ENCODE measurements at regions not wholly inside any gene's neighbourhood (a gene's known extent, or its start where the extent isn't known, plus 50 kb on each side); places are given as distances from the start of the nearest gene placed in this dataset.

DNA sequence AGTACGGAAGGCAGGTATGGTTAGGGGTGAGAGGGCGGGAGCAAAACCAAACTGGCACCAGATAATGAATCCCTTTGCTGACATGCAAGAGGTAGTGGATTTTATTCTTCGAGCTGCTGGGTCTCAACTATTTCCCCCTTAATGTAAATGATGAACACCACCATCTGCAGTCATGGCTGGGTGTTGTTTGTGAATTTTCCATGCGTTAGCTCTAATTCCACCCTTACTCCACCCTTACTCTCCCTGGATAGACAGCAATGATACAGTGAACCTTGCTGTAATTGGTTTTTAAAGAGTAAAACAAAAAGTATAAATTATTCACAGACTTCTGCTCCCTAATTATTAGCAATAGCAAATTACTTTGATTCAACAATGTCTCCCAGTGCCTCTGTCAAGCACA, 74.5 kb upstream of the PDE1C start:
- Histone ChIP-seq H3K9ac (ENCODE audit: low read depth in 1 of 2, low read length in 2 of 2) (no peak overlapping the region), H3K4me3 (ENCODE audit: low read depth in 1 of 3, low read length in 3 of 3) (no peak overlapping the region), H3K9me3 (ENCODE audit: control insufficient read depth in 4 of 4, low read length in 3 of 4) (peaks cover 0 to 5% (median 0%) of the 10 kb centered on the region in 4 donors), H3K27ac (ENCODE audit: low read depth in 1 of 2, low read length in 2 of 2) (no peak overlapping the region), H3K36me3 (ENCODE audit: control insufficient read depth in 4 of 4, insufficient read depth in 3 of 4, low read depth in 1 of 4, low read length in 3 of 4) (no peaks in the 10 kb centered on the region), H3K27me3 (ENCODE audit: control insufficient read depth in 4 of 4, insufficient read depth in 4 of 4, low read length in 3 of 4) (no peaks in the 10 kb centered on the region), H3K4me1 (ENCODE audit: control insufficient read depth in 4 of 4, insufficient read depth in 4 of 4, low read length in 3 of 4) (no peaks in the 10 kb centered on the region)
- TF ChIP-seq HNF4A (conservative IDR thresholded peaks at IDR 0.05): no peak
- no peak for TF ChIP-seq SP1 (IDR thresholded peaks at IDR 0.05)
- TF ChIP-seq EGR1 (IDR thresholded peaks at IDR 0.05; ENCODE audit: low read depth in 2 of 2): no peak
- no peak for TF ChIP-seq FOXA1 (IDR thresholded peaks at IDR 0.05)
- TF ChIP-seq HNF4G (IDR thresholded peaks at IDR 0.05): no peak
- TF ChIP-seq, protein P1, sequence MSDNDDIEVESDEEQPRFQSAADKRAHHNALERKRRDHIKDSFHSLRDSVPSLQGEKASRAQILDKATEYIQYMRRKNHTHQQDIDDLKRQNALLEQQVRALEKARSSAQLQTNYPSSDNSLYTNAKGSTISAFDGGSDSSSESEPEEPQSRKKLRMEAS (IDR thresholded peaks at IDR 0.05): no peak
- TF ChIP-seq NR2F2 (IDR thresholded peaks at IDR 0.05): no peak
- TF ChIP-seq GABPA (IDR thresholded peaks at IDR 0.05 in 1 of 2, conservative IDR thresholded peaks at IDR 0.05 in 1 of 2): no peak
- TF ChIP-seq TAF1 (conservative IDR thresholded peaks at IDR 0.05): no peak
- TF ChIP-seq, protein P2, sequence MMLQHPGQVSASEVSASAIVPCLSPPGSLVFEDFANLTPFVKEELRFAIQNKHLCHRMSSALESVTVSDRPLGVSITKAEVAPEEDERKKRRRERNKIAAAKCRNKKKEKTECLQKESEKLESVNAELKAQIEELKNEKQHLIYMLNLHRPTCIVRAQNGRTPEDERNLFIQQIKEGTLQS (IDR thresholded peaks at IDR 0.05): no peak
- TF ChIP-seq, protein P3, sequence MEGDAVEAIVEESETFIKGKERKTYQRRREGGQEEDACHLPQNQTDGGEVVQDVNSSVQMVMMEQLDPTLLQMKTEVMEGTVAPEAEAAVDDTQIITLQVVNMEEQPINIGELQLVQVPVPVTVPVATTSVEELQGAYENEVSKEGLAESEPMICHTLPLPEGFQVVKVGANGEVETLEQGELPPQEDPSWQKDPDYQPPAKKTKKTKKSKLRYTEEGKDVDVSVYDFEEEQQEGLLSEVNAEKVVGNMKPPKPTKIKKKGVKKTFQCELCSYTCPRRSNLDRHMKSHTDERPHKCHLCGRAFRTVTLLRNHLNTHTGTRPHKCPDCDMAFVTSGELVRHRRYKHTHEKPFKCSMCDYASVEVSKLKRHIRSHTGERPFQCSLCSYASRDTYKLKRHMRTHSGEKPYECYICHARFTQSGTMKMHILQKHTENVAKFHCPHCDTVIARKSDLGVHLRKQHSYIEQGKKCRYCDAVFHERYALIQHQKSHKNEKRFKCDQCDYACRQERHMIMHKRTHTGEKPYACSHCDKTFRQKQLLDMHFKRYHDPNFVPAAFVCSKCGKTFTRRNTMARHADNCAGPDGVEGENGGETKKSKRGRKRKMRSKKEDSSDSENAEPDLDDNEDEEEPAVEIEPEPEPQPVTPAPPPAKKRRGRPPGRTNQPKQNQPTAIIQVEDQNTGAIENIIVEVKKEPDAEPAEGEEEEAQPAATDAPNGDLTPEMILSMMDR (IDR thresholded peaks at IDR 0.05; ENCODE audit: low read depth, low read length, missing input control): no peak
- TF ChIP-seq RXRA (IDR thresholded peaks at IDR 0.05): no peak
- TF ChIP-seq, protein P4, sequence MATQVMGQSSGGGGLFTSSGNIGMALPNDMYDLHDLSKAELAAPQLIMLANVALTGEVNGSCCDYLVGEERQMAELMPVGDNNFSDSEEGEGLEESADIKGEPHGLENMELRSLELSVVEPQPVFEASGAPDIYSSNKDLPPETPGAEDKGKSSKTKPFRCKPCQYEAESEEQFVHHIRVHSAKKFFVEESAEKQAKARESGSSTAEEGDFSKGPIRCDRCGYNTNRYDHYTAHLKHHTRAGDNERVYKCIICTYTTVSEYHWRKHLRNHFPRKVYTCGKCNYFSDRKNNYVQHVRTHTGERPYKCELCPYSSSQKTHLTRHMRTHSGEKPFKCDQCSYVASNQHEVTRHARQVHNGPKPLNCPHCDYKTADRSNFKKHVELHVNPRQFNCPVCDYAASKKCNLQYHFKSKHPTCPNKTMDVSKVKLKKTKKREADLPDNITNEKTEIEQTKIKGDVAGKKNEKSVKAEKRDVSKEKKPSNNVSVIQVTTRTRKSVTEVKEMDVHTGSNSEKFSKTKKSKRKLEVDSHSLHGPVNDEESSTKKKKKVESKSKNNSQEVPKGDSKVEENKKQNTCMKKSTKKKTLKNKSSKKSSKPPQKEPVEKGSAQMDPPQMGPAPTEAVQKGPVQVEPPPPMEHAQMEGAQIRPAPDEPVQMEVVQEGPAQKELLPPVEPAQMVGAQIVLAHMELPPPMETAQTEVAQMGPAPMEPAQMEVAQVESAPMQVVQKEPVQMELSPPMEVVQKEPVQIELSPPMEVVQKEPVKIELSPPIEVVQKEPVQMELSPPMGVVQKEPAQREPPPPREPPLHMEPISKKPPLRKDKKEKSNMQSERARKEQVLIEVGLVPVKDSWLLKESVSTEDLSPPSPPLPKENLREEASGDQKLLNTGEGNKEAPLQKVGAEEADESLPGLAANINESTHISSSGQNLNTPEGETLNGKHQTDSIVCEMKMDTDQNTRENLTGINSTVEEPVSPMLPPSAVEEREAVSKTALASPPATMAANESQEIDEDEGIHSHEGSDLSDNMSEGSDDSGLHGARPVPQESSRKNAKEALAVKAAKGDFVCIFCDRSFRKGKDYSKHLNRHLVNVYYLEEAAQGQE (IDR thresholded peaks at IDR 0.05): no peak
- WGBS: 76% methylated on average over 4 of the region's 4 CpGs
- DNase-seq (ENCODE audit: low spot score): no peak

DNA sequence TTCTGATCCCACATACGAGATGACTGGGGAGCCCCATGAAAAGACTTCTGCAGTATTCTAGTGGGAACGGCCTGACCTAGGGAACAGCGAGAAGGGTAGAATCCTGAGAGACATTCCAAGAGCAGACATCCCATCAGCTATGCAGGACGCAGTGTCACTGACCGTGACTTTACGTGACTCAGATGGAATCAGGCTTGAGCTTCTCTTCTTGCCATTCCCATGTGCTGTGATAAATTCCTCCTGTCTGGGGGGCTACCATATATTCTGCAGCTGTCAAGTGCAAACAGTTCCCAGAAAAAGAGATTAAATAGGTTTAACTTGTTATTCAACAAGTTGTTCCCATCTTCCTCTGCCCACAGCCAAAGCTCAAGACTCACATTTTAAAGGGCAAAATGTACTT, 73.1 kb upstream of the PDE1C start:
- Histone ChIP-seq H3K4me3 (ENCODE audit: low read depth in 1 of 3, low read length in 3 of 3) (no peak overlapping the region), H3K27ac (ENCODE audit: low read depth in 1 of 2, low read length in 2 of 2) (no peak overlapping the region), H3K9me3 (ENCODE audit: control insufficient read depth in 4 of 4, low read length in 3 of 4) (peaks cover 0 to 5% (median 0%) of the 10 kb centered on the region in 4 donors), H3K36me3 (ENCODE audit: control insufficient read depth in 4 of 4, insufficient read depth in 3 of 4, low read depth in 1 of 4, low read length in 3 of 4) (no peaks in the 10 kb centered on the region), H3K27me3 (ENCODE audit: control insufficient read depth in 4 of 4, insufficient read depth in 4 of 4, low read length in 3 of 4) (no peaks in the 10 kb centered on the region), H3K4me1 (ENCODE audit: control insufficient read depth in 4 of 4, insufficient read depth in 4 of 4, low read length in 3 of 4) (no peaks in the 10 kb centered on the region), H3K9ac (ENCODE audit: low read depth in 1 of 2, low read length in 2 of 2) (no peak overlapping the region)
- DNase-seq (ENCODE audit: low spot score): no peak
- TF ChIP-seq RXRA (IDR thresholded peaks at IDR 0.05): no peak
- TF ChIP-seq NR2F2 (IDR thresholded peaks at IDR 0.05): no peak
- TF ChIP-seq, protein P2 (IDR thresholded peaks at IDR 0.05): no peak
- TF ChIP-seq, protein P4 (IDR thresholded peaks at IDR 0.05): no peak
- no peak for TF ChIP-seq HNF4G (IDR thresholded peaks at IDR 0.05)
- no peak for TF ChIP-seq YY1 (IDR thresholded peaks at IDR 0.05)
- no peak for TF ChIP-seq JUND (IDR thresholded peaks at IDR 0.05)
- 78% methylated on average over 6 of the region's 6 CpGs for WGBS
